Gastroesophageal sphincter (tissue), 4 donors: ENCODE measurements at regions not wholly inside any gene's neighbourhood (a gene's known extent, or its start where the extent isn't known, plus 50 kb on each side); places are given as distances from the start of the nearest gene placed in this dataset.

ENCODE experiments used
- ATAC-seq: fragments of 150-250 bp; one replicate; pipeline ENCODE4 v1.9.1; 2016; ENCODE audit warnings: mild to moderate bottlenecking, moderate library complexity
- H3K27ac ChIP-seq, 4 donors: fragments of 200-600 bp; sonication (generic) in 3 of 4; 1 replicate in 3 of 4; 2 replicates in 1 of 4; pipeline ENCODE4 v1.5.1; 2016 to 2019
- H3K27me3 ChIP-seq: fragments of 200-600 bp; sonication (generic); one replicate; pipeline ENCODE4 v1.5.1; 2019
- H3K36me3 ChIP-seq, 2 donors: fragments of 200-600 bp; sonication (generic); one replicate each; pipeline ENCODE4 v1.5.1; 2019; ENCODE audit warnings: control low read depth in 1 of 2
- H3K4me1 ChIP-seq, 3 donors: fragments of 200-600 bp; sonication (generic); 1 replicate in 2 of 3; 2 replicates in 1 of 3; pipeline ENCODE4 v1.5.1; 2016 to 2019; ENCODE audit warnings: control low read depth in 2 of 3
- H3K4me3 ChIP-seq, 2 donors: fragments of 200-600 bp; sonication (generic); one replicate each; pipeline ENCODE4 v1.5.1; 2019; ENCODE audit warnings: mild to moderate bottlenecking in 1 of 2, moderate library complexity in 1 of 2
- H3K9me3 ChIP-seq, 3 donors: fragments of 200-600 bp; sonication (generic); one replicate each; pipeline ENCODE4 v1.5.1; 2017 to 2019; ENCODE audit warnings: control low read depth in 2 of 3
- CTCF ChIP-seq, 4 experiments: fragments of 200-600 bp in 2 of 4; fragments of 450-650 bp in 2 of 4; sonication (generic) in 1 of 4; IDR thresholded peaks; one replicate each; pipeline ENCODE4 v1.5.1; 2017 to 2019; ENCODE audit warnings: antibody characterized with exemption in 4 of 4, mild to moderate bottlenecking in 2 of 4, moderate library complexity in 2 of 4
- EP300 ChIP-seq: sonication (generic); formaldehyde crosslinking; IDR thresholded peaks from one replicate; pipeline ENCODE4 v1.6.1; 2017; ENCODE audit warnings: antibody characterized with exemption, mild to moderate bottlenecking
- POLR2A ChIP-seq, 2 donors: fragments of 450-650 bp; IDR thresholded peaks; one replicate each; pipeline ENCODE4 v1.6.1; 2017; ENCODE audit warnings: antibody characterized with exemption in 2 of 2, mild to moderate bottlenecking in 2 of 2, moderate library complexity in 1 of 2
- POLR2AphosphoS5 ChIP-seq: sonication (generic); formaldehyde crosslinking; IDR thresholded peaks from one replicate; pipeline ENCODE4 v1.6.1; 2017; ENCODE audit warnings: antibody characterized with exemption
- WGBS, 2 donors: methylation state at CpG; one replicate each; pipeline ENCODE4 v1.1.5; 2018; ENCODE audit warnings: low coverage in 1 of 2; 5-methylcytosine and 5-hydroxymethylcytosine counted together

- TF ChIP-seq CTCF (IDR thresholded peaks at IDR 0.05) (no peak), EP300 (no peak)
- no peaks in the 10 kb centered on the region for H3K27me3 ChIP-seq
- H3K4me3 ChIP-seq, result no peak overlapping the region
- ATAC-seq, result no peak
- no peaks in the 10 kb centered on the region for H3K4me1 ChIP-seq
- no peaks in the 10 kb centered on the region for H3K9me3 ChIP-seq
- no peak overlapping the region for H3K27ac ChIP-seq
- 52 to 73% methylated on average over 4 to 7 of the region's 7 CpGs for WGBS, 2 donors
- no peaks in the 10 kb centered on the region for H3K36me3 ChIP-seq
Measured at GRCh38 chr2:198587741-198588140, 783.3 kb downstream of the PLCL1 start.

- WGBS, 2 donors, result 72 to 84% methylated on average over 2 to 7 of the region's 7 CpGs
- TF ChIP-seq CTCF (IDR thresholded peaks at IDR 0.05) (no peak), POLR2A (IDR thresholded peaks at IDR 0.05) (no peak), EP300 (no peak), POLR2AphosphoS5 (no peak)
- H3K36me3 ChIP-seq, result no peaks in the 10 kb centered on the region
- no peaks in the 10 kb centered on the region for H3K27me3 ChIP-seq
- no peak overlapping the region for H3K4me3 ChIP-seq
- H3K4me1 ChIP-seq, result no peaks in the 10 kb centered on the region
- no peak for ATAC-seq
- no peak overlapping the region for H3K27ac ChIP-seq
- no peaks in the 10 kb centered on the region for H3K9me3 ChIP-seq
Measured at GRCh38 chr2:198587240-198587639, 782.8 kb downstream of the PLCL1 start.

GRCh38 chr2:198571393-198571792 is 767.0 kb downstream of the PLCL1 start:
- no peaks in the 10 kb centered on the region for H3K4me1 ChIP-seq
- WGBS, 2 donors, result 18 to 34% methylated on average over 4 of the region's 4 CpGs
- no peak overlapping the region for H3K4me3 ChIP-seq
- H3K27ac ChIP-seq, result no peak overlapping the region
- no peak for ATAC-seq
- no peaks in the 10 kb centered on the region for H3K27me3 ChIP-seq
- TF ChIP-seq CTCF (IDR thresholded peaks at IDR 0.05) (no peak), POLR2A (IDR thresholded peaks at IDR 0.05) (no peak), POLR2AphosphoS5 (no peak), EP300 (no peak)
- H3K36me3 ChIP-seq, result no peaks in the 10 kb centered on the region
- no peaks in the 10 kb centered on the region for H3K9me3 ChIP-seq

GRCh38 chr2:198558176-198558575 is 753.8 kb downstream of the PLCL1 start:
- TF ChIP-seq POLR2AphosphoS5, result no peak
- TF ChIP-seq POLR2A (IDR thresholded peaks at IDR 0.05), result no peak
- TF ChIP-seq EP300, result no peak
- no peak for TF ChIP-seq CTCF (IDR thresholded peaks at IDR 0.05)
- Histone ChIP-seq H3K27me3 (no peaks in the 10 kb centered on the region), H3K4me3 (no peak overlapping the region), H3K9me3 (peaks cover 0 to 10% (median 0%) of the 10 kb centered on the region in 3 donors), H3K27ac (no peak overlapping the region), H3K36me3 (no peaks in the 10 kb centered on the region), H3K4me1 (no peaks in the 10 kb centered on the region)
- 65 to 75% methylated on average over 2 of the region's 2 CpGs for WGBS, 2 donors
- no peak for ATAC-seq

- no peak overlapping the region for H3K4me3 ChIP-seq
- 3 to 29% methylated on average over 2 of the region's 2 CpGs for WGBS, 2 donors
- TF ChIP-seq EP300 (no peak), POLR2A (IDR thresholded peaks at IDR 0.05) (no peak), CTCF (IDR thresholded peaks at IDR 0.05) (no peak), POLR2AphosphoS5 (no peak)
Measured at GRCh38 chr2:198546122-198546521, 741.7 kb downstream of the PLCL1 start.

More at GRCh38 chr2:198546122-198546521, 741.7 kb downstream of the PLCL1 start:
- H3K36me3 ChIP-seq, result no peaks in the 10 kb centered on the region
- H3K9me3 ChIP-seq, result no peaks in the 10 kb centered on the region
- H3K27ac ChIP-seq, result no peak overlapping the region
- H3K27me3 ChIP-seq, result no peaks in the 10 kb centered on the region
- H3K4me1 ChIP-seq, result no peaks in the 10 kb centered on the region
- no peak for ATAC-seq
